Activated CD4-positive, alpha-beta T cell treated with anti-CD3 and anti-CD28 coated beads, Interleukin-2, amount 50 U/mL, for 16 hours (primary cell): ENCODE measurements at regions not wholly inside any gene's neighbourhood (a gene's known extent, or its start where the extent isn't known, plus 50 kb on each side); places are given as distances from the start of the nearest gene placed in this dataset.
"Not testable (repeated sequence)": the region's sequence is repeated elsewhere in the genome, so short reads cannot be mapped to it uniquely, and the experiment has no call there.

Source experiments
- DNase-seq: peaks from one replicate; pipeline ENCODE4 v3.0.0-alpha.2; 2020

GRCh38 chr10:60511477-60512229, 122.0 kb upstream of the ANK3 start:
- no peak for DNase-seq

GRCh38 chr10:60508831-60509230, 119.2 kb upstream of the ANK3 start:
- no peak for DNase-seq

DNA sequence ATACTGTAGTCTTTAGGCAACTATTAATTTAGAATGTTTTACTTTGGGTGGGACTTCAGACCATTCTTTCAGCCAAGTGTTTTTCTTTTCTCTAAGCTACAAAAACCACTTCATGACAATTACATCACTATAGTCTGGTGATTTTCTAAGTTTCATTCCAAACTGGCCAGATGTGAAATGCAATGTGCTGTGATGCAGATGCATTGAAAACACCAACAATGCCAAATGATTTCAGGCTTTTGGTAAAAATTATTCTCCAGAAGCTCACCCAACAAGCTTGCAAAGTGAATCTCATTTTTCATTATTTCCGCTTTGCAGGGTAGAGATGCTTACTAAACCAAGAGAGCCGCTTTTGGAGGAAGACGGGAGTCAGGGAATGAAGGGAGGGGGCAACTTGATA, 118.4 kb upstream of the ANK3 start:
- DNase-seq: no peak

DNA sequence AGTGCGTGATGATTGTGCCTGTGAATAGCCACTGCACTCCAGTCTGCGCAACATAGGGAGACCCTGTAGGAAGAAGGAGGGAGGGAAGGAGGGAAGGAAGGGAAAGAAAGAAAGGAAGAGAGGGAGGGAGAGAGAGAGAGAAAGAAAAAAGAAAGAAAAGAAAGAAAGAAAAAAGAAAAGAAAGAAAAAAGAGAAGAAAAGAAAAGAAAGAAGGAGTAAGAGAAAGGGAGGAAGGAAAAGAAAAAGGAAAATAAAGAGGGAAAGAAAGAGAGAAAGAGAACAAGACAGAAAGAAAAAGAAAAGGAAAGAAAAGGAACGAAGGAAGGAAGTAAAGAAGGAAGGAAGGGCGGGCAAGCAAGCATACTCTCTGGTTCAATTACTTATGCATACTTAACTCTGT, 112.9 kb upstream of the ANK3 start:
- DNase-seq: no peak

DNA sequence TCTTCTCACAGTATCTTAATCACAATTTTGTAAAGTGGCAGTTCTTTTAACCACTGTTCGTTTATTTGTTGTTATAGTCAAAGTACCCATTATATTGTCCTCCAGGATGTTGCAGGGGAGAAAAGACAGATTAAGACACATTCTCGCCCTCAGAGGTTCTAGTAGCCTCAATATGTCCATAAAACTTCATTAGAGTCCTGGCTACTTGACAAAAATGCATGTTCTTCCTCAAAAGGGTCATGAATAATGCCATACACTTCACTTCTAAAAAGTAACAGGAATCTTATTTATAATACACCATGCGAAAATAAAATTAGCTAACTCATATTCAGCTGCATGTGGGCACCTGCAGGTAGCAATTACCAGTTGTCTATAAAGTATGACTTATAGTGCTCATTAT, 109.3 kb upstream of the ANK3 start:
- no peak for DNase-seq

DNA sequence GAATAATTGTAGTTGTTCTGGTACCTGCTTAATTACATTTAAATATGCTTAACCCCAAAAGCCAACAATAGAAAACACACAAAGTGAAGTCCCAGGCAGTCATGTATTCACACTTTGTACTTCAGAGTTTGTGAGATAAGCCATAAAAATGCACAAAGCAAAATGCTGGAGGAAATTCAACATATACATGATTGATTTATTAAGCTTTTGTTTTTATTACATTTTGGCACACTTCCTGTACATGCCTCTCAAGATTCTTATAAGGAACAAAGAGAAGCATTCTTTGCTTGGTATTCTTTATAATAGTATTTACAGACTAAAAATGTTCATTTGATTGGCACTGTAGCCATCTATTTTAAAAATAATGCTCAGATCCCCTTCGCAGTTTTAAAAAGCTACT, 107.7 kb upstream of the ANK3 start:
- DNase-seq: no peak

GRCh38 chr10:60496181-60496580, 106.5 kb upstream of the ANK3 start:
- no peak for DNase-seq

GRCh38 chr10:60495338-60496055, 105.8 kb upstream of the ANK3 start:
- no peak for DNase-seq

DNA sequence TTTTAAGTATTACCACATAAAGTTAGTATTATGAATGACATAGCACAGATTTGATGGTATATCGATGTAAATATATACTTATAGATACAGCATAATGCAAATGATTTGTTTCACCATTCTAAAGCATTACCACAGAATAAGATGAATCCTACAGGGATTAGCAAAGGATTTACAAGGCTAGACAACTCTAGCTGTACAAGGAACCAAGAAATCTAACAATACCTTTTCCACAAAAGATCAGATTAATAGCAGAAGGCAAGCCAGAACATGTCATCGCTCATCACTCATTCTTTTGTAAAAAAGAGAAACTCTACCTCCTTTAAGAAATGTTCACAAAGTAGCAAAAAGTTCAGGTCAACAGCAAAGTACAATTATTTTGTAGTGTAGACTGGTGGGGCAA, 105.1 kb upstream of the ANK3 start:
- no peak for DNase-seq

- DNase-seq: no peak
Measured at GRCh38 chr10:60491162-60491561, 101.5 kb upstream of the ANK3 start.

- DNase-seq: no peak
Measured at GRCh38 chr10:60490013-60490412, 100.3 kb upstream of the ANK3 start.

- DNase-seq: no peak
Measured at GRCh38 chr10:60488111-60488669, 98.5 kb upstream of the ANK3 start.

DNA sequence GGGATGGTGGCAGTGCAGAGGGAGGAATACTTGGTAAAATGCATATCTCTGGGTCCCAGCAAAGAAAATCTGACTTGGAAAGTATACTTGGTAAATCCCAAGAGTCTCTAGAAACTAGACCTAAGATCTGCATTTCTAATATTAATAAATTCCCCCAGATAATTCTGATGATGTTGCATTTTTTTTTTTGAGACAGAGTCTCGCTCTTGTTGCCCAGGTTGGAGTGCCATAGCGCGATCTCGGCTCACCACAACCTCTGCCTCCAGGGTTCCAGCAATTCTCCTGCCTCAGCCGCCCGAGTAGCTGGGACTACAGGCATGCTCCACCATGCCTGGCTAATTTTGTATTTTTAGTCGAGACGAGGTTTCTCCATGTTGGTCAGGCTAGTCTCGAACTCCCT, 97.9 kb upstream of the ANK3 start:
- no peak for DNase-seq

DNA sequence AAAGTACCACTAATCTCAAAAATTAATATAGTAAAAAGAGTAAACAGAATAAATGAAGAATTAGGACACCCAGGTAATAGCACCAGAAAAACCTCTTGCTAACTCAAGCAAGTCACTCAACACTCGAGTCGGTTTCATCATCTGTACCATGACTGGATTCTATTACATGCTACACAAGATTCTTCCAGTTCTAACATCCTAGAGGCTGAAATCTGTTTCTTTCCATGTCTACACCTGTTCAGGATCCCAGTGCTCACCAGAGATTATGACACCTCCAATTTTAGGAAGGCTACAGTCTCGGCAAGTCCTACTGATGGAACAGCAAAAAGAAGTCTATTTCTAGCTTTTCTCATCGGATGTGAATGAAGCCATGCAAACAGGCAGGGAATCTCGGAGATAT, 95.3 kb upstream of the ANK3 start:
- DNase-seq: no peak

DNA sequence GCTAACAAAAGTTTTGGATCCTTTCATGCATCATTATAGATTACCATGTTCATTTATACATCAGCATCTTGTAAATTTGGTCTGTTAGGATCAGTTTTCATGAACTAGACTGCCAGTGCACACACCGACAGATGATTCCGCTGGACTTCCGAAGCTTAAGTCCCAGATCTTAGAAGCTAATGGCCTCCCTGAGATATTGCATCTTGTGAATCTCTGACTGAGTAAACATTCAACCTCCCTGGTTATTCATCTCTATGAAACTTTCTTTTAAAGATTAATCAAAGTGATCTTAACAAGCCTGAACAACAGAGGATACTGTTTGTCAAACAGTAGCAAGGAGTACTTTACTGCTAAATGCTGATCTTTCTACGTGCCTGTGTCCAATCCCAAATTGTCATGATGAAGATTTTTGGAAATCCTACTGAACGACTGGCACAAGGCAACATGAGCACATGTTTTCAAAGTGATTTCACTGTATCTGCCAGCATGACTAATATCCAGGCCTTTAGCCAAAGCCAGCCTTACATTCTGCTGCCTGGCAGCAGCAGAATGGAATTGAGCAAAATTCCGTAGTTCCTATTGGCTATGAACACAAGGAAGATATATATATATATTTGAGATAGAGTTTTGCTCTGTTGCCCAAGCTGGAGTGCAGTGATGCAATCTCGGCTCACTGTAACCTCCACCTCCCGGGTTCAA, 91.3 kb upstream of the ANK3 start:
- DNase-seq: no peak

DNA sequence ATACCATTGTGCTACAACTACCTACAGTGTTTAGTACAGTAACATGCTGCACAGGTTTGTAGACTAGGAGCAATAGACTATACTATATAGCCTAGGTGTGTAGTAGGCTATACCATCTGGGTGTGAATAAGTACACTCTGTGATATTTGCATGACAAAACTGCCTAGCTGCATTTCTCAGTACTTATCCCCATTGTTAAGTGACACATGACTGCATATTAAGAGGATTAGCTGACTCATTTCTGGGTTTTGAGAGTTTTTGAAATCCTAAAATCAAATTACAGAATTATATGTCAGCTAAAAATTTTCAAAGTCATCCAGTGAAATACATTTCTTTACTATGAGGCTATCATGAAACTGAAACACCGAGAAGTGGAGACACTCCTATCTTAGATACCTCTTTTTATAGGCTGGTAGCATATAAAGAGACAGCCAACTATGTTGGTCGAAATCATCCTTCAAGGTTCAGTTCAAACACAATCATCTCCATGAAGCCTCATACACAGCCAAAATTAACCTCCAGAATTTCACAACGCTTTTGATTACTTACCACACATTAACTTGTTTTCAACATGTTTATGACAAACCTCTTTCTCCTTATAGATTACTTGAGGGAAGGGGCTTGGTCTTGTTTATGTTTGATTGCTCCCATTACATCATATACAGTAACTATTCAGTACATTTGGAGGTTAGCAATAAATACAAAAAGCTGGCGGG, 89.8 kb upstream of the ANK3 start:
- DNase-seq: peak; percentile 64

- no peak for DNase-seq
Measured at GRCh38 chr10:60476451-60476850, 86.8 kb upstream of the ANK3 start.

GRCh38 chr10:60473557-60473956, 83.9 kb upstream of the ANK3 start:
- no peak for DNase-seq

DNA sequence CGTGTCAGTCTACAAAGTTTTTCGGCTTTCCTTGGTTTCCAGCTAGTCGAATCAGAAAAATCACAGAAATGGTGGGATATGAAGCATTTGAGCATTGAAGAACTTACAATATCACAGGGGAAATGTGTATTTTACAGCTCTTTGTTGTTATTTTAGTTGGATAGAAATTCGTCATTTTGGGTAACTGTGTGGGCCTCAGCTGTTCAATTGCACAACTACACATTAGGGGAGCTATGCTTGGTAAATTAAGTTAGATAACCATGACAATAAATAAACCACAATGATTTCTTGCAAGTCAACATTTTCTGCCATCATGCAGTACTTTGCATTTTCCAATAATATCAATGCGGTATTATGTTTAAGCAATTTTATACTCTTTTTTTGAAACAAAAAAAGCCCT, 80.4 kb upstream of the ANK3 start:
- no peak for DNase-seq

DNA sequence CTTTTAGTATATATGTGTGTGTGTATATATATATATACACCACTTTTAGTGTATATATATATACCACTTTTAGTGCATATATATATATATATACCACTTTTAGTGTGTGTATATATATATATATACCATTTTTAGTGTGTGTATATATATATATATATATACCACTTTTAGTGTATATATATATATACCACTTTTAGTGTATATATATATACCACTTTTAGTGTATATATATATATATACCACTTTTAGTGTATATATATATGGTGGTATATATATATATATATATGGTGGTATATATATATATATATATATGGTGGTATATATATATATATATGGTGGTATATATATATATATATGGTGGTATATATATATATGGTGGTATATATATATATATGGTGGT, 79.5 kb upstream of the ANK3 start:
- DNase-seq: not testable (repeated sequence)

GRCh38 chr10:60467202-60467546, 77.5 kb upstream of the ANK3 start:
- no peak for DNase-seq

DNA sequence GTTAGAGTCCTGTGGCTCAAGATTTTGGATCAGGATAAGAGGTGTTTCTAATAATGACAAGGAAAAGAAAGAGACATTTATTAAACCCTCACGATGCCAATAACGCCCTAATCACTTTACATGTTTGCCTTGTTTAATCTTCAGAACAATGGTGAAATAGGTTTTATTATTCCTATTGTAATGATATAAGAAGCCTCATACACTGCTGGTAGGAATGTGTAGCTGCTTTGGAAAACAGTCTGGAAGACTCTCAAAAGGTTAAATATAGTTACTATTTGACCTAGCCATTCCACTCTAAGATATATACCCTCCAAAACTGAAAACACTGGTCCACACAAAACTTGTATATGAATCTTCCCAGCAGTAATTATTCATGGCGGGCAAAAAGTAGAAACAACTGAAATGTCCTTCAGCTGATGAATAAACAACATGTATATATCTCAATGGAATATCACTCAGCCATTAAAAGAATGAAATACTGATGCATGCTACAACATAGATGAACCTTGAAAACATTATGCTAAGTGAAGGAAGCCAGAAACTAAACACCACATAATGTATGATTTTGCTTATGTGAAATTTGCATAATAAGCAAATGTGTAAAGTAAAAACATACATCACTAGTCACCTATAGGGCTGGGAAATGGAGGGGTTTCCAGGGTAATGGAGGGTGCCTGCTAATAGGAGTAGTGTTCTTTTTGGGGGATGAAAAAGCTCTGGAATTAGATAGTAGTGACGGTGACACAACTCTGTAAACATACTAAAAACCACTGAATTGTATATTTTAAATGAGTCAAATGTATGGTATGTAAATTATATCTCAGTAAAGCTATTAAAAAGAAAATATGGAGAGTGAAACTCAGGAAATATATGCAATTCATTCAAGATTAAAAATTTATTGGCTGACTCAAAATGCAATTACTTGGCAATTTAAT, 76.9 kb upstream of the ANK3 start:
- DNase-seq: no peak
